ENCODE measurements at regions not wholly inside any gene's neighbourhood (a gene's known extent, or its start where the extent isn't known, plus 50 kb on each side); places are given as distances from the start of the nearest gene placed in this dataset.

DNA sequence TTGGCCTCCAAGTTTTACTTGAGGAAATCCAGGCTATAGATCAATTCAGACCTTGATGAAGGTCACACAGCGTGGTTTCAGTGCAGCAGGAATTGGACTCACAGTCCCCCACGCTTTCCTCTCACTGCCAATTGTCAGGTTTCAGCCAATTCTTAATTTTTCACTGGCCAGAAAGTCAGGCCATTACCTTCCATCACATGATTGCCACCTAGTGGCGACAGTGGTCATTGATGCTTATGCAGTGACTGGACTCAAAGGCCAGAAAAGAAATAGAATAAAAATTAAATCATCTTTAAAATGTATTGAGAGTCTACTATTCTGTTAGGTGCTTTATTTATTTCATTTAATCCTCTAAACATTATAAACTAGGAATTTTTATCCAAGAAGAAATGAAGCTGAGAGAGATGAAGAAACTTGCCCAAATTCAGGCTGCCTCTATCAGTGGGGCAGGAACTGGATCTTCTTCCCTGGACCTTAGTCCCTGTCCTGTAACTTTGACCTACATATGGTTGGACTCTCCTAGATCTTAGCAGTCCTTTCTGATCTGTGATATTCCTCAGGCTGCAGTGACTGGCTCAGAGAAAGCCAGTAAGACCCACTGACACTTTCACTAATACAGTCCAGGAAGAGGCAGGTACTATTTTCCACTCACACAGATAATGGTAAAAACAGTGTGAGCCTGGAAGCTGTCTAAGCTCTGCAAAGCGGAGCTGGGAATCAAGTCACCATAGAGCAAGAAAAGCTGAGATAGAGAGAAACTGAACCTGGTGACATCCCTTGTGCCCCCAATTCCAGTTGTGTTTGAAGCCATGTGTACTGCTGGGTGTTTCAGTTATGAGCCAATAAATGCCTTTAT, 133.3 kb downstream of the ELOVL4 start:
- Mint-ChIP-seq H3K27ac (no peak overlapping the region), H3K36me3 (ENCODE audit: low read depth) (no peaks in the 10 kb centered on the region), H3K27me3 (ENCODE audit: low read depth, poor library complexity) (peaks cover 8% of the 10 kb centered on the region), H3K4me1 (peaks cover 16% of the 10 kb centered on the region), H3K4me3 (no peak overlapping the region), H3K9me3 (no peaks in the 10 kb centered on the region)
- peak; percentile 83 for DNase-seq
- TF ChIP-seq, protein P1, sequence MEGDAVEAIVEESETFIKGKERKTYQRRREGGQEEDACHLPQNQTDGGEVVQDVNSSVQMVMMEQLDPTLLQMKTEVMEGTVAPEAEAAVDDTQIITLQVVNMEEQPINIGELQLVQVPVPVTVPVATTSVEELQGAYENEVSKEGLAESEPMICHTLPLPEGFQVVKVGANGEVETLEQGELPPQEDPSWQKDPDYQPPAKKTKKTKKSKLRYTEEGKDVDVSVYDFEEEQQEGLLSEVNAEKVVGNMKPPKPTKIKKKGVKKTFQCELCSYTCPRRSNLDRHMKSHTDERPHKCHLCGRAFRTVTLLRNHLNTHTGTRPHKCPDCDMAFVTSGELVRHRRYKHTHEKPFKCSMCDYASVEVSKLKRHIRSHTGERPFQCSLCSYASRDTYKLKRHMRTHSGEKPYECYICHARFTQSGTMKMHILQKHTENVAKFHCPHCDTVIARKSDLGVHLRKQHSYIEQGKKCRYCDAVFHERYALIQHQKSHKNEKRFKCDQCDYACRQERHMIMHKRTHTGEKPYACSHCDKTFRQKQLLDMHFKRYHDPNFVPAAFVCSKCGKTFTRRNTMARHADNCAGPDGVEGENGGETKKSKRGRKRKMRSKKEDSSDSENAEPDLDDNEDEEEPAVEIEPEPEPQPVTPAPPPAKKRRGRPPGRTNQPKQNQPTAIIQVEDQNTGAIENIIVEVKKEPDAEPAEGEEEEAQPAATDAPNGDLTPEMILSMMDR (IDR thresholded peaks at IDR 0.05): peak; percentile 80

DNA sequence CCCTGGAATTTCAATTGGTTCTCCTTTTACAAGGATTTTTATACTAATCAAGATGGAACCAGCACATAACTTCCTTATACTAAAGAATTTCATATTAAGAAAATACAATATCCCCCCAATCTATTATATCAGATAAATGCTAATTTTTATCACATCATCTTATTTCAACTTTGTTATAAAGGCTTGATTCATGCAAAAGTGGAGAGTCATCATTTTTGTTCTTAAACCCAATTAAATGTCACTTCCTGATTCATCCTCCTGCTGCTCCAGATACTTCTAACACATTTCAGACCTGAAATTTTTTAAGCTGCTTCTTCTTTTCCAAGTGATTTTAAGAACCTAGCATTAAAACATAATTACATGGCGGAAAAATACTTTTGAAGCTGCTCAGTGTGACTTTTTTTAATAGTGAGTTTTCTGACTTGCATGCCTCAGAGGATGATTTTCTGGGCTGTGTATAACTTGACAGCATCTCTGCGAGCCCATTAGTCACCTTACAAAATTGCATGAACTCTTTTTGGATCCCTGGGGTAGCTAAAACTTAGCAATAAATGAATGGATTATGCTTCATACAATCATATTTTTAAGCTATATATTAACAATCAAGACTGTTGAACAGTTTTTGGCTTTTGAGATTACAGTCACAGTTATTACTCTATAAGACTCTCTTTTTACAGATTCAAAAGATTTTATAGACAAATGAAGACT, 134.1 kb downstream of the ELOVL4 start:
- no peaks in the 10 kb centered on the region for H3K9me3 Mint-ChIP-seq

DNA sequence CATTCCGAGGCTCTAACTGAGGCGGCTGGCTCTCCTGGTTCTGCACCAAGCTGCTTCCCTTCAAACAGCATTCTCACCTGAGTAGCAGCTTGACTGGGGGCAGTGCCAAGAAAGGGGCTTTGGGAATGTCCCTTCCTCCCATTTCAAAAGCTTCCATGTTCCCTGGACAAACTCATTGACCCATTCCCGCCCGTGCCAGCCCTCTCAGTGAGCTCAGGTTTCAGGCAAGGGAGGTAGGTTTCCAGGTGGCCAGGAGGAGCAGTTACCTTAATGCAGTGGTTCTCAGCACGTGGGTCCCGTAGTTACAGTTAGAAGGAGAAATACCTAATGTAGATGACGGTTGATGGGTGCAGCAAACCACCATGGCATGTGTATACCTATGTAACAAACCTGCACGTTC, 135.2 kb downstream of the ELOVL4 start:
- Mint-ChIP-seq H3K4me3 (no peak overlapping the region), H3K27me3 (ENCODE audit: low read depth, poor library complexity) (peaks cover 8% of the 10 kb centered on the region), H3K4me1 (peaks cover 16% of the 10 kb centered on the region), H3K36me3 (ENCODE audit: low read depth) (no peaks in the 10 kb centered on the region), H3K9me3 (peaks cover under 1% of the 10 kb centered on the region), H3K27ac (no peak overlapping the region)
- TF ChIP-seq, protein P1 (IDR thresholded peaks at IDR 0.05): no peak
- no peak for DNase-seq

More for the DNA sequence above, 134.1 kb downstream of the ELOVL4 start:
- TF ChIP-seq, protein P1 (IDR thresholded peaks at IDR 0.05): no peak
- H3K27me3 Mint-ChIP-seq (ENCODE audit: low read depth, poor library complexity): peaks cover 8% of the 10 kb centered on the region
- DNase-seq: no peak
- no peaks in the 10 kb centered on the region for H3K36me3 Mint-ChIP-seq (ENCODE audit: low read depth)
- H3K4me3 Mint-ChIP-seq: no peak overlapping the region
- no peak overlapping the region for H3K27ac Mint-ChIP-seq
- peaks cover 16% of the 10 kb centered on the region for H3K4me1 Mint-ChIP-seq

DNA sequence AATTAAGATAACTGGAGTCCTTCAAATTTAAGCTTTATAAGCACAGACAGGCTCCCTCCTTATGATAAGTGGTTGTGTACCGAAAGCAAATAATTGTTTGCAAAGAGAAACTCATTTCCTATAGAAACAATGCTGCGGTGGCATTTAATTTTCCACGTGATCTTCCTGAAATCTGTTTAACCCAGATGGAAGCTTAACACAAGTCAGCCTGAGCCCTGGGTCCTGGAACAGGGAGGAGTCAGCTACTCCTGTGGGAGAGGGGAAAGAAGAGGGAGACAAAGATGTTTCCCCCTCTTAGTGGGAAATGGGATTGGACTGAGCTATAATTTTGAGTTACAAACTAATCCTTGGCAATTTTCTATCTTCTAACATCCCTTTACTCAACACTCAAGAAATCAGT, 136.5 kb downstream of the ELOVL4 start:
- Mint-ChIP-seq H3K27me3 (ENCODE audit: low read depth, poor library complexity) (peaks cover 8% of the 10 kb centered on the region), H3K9me3 (peaks cover 6% of the 10 kb centered on the region), H3K4me3 (no peak overlapping the region), H3K36me3 (ENCODE audit: low read depth) (no peaks in the 10 kb centered on the region), H3K4me1 (peaks cover 16% of the 10 kb centered on the region), H3K27ac (no peak overlapping the region)
- TF ChIP-seq, protein P1 (IDR thresholded peaks at IDR 0.05): no peak
- DNase-seq: no peak

DNA sequence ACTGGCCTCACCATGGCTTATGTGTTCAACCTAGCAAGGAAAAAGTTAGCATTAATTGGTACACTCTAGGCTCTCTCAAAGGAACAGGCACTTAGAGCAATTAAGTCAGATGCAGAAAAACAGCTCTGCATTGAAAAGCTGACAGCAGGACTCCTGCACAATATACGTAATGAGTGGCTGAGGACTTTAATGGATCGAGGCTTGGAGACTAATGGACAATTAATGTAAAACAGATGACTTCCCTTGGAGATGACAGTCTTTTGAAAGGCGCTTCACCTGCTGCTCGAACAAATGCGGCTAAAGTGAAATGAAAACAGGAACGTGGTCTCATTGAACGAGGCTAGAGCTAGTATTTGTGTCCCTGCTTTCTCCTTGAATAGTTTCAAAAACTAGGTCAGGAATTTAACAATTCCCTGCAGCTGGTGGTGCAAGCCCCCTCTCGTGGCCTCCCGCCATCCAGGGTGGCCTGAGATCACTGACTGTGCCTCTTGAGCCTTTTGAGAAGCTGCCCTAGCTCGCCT, 137.1 kb downstream of the ELOVL4 start:
- H3K27ac Mint-ChIP-seq: no peak overlapping the region
- H3K27me3 Mint-ChIP-seq (ENCODE audit: low read depth, poor library complexity): peaks cover 5% of the 10 kb centered on the region

More for the DNA sequence above, 137.1 kb downstream of the ELOVL4 start:
- Mint-ChIP-seq H3K9me3 (peaks cover 6% of the 10 kb centered on the region), H3K4me3 (no peak overlapping the region), H3K4me1 (peaks cover 16% of the 10 kb centered on the region), H3K36me3 (ENCODE audit: low read depth) (no peaks in the 10 kb centered on the region)
- peak; percentile 10 for DNase-seq
- TF ChIP-seq, protein P1 (IDR thresholded peaks at IDR 0.05): no peak
